GM19372 (cell line): ENCODE measurements at regions not wholly inside any gene's neighbourhood (a gene's known extent, or its start where the extent isn't known, plus 50 kb on each side); places are given as distances from the start of the nearest gene placed in this dataset.
"Not testable (repeated sequence)": the region's sequence is repeated elsewhere in the genome, so short reads cannot be mapped to it uniquely, and the experiment has no call there.

Source experiments
- ATAC-seq: cut with Tn5 transposase; IDR thresholded peaks from one replicate; pipeline ENCODE4 v1.9.1; 2021; ENCODE audit warnings: mild to moderate bottlenecking, low read depth, moderate library complexity; ENCODE audit not compliant: unreplicated experiment

- ATAC-seq, result no peak
Observed at GRCh38 chr5:165360366-165360765, 1854.9 kb downstream of the MAT2B start.

- no peak for ATAC-seq
Observed at GRCh38 chr5:165360784-165361542, 1855.5 kb downstream of the MAT2B start.

GRCh38 chr5:165370233-165370632 lies 1864.8 kb downstream of the MAT2B start:
- ATAC-seq, result no peak

DNA sequence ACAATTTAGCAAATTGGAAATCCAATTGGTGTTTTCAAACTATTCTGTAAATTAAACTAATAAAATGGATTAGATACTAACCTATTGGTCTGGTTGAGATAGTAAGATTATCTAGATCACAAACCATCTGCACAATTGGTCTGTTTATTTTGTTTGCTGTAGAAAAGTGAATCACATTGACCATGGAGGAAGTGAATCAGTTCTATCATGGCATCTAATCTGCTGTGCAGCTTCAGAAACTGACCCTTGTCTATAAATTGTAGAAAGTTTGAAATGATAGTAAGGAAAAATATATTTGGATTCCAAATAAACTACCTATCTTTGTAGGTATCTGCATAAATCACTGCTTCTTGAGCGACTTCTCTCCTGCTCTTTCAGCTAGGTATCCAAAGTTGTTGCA lies 1865.4 kb downstream of the MAT2B start:
- no peak for ATAC-seq

GRCh38 chr5:165375201-165375600 lies 1869.8 kb downstream of the MAT2B start:
- no peak for ATAC-seq

DNA sequence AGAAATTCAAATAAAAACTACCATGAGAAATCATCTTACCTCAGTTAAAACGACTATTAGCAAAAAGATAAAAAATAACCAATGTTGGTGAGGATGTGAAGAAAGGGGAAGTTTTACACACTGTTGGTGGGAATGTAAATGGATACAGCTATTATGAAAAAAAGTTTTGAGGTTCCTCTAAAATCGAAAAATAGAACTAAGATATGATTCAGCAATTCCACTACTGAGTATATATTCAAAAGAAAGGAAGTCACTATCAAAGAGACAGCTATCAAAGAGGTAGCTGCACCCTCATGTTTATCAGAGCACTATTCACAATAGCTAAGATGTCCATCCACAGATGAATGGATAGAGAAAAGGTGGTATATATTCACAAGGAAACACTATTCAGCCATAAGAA lies 1888.4 kb downstream of the MAT2B start:
- no peak for ATAC-seq

DNA sequence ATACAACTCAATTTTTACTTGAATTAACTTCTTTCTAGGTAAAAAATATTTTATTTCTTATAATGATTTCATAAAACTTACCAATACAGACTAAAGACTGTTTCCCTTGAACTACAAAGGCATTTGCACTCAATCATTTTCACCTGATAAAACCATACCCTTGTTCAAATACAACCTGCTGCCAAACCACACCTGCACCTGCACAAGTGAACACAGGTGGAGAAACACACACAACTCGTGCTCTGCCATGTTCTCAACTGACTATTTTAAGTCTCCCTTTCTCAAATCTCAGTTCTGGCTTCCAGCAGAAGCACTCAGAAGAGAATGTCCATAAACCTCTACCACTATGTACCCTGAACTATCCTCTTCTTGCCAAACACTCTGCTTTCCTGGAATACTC lies 1892.1 kb downstream of the MAT2B start:
- ATAC-seq, result no peak

- no peak for ATAC-seq
Observed at GRCh38 chr5:165400086-165400485, 1894.7 kb downstream of the MAT2B start.

DNA sequence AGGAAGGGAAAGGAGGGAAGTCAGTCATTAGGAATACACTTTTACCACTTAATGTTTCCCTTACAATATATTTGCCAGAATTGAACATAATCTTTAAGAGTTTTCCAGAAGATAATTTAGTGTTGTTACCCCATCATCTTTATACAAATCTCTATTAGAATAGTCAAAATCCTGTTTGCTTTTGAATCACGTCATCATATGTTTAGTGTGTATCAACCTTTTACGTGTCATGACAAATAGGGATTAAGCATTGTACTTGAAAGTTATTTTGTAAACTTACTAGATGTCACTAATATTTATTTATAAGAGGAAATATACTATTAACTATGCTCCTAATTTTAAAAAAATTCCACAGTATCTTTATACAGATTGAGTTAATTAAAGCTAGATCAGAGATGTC lies 1899.5 kb downstream of the MAT2B start:
- no peak for ATAC-seq

DNA sequence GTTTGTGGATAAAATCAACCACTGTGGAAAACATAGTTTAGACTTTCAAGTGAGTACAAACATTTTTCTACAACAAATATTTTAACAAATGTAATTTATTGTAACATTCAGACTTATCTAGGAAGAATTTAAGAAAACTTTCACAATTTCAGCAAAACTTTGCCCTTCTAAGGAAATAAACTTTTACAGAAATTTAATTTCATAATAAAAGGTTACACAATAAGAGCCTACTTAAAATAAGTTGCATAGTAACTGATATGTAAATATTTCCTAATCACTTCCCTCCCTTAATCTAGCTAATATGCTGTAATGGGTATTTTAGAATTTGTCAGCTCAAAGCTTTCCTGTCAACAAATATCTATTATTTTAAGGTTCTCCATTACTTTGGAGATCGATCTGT lies 1899.9 kb downstream of the MAT2B start:
- ATAC-seq, result no peak

GRCh38 chr5:165407352-165407751 lies 1901.9 kb downstream of the MAT2B start:
- ATAC-seq, result no peak

GRCh38 chr5:165410476-165410875 lies 1905.1 kb downstream of the MAT2B start:
- ATAC-seq, result no peak

DNA sequence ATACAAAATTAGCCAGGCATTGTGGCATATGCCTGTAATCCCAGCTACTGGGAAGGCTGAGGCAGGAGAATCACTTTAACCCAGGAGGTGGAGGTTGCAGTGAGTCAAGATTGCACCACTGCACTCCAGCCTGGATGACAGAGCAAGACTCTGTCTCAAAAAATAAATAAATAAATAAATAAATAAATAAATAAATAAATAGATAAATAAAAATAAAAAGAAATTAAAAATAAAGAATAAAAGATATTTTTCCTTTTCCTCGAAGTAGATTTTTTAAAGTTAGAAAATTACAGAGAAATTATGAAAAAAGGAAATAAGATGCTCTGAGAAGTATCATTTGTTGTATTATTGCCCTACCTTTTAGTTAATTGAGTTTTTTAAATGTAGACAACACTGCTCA lies 1906.1 kb downstream of the MAT2B start:
- not testable (repeated sequence) for ATAC-seq

- no peak for ATAC-seq
Observed at GRCh38 chr5:165420493-165420892, 1915.1 kb downstream of the MAT2B start.

- ATAC-seq, result no peak
Observed at GRCh38 chr5:165423697-165424299, 1918.4 kb downstream of the MAT2B start.

DNA sequence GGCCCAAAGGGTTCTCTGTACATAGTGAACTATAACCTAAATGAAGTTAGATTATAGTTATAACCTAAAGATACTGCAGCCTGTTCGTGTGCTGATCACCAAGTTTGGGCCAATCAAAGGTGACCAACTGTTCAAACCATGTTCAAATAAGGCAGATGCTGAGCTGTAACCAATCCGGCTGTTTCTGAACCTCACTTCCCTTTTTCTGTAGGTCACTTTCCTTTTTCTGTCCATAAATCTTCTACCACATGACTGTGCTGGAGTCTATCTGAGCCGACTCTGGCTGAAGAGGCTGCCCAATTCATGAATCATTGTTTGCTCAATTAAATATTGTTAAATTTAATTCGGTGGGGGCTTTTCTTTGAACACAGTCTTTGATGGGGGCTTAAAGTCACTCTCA lies 1920.2 kb downstream of the MAT2B start:
- ATAC-seq, result no peak

DNA sequence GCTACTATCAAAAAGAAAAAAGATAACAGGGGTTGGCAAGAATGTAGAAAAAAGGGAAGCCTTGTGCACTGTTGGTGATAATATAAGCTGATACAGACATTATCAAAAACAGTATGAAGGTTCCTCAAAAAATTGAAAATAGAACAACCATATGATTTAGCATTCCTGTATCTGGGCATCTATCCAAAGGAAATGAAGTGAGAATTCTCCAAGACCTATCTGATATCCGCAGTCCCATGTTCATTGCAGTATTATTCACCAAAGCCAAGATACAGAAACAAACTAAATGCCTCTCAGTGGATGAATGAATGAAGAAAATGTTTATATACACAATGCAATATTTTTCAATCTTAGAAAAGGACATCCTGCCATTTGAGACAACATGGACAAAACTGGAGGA lies 1943.3 kb downstream of the MAT2B start:
- ATAC-seq, result no peak

DNA sequence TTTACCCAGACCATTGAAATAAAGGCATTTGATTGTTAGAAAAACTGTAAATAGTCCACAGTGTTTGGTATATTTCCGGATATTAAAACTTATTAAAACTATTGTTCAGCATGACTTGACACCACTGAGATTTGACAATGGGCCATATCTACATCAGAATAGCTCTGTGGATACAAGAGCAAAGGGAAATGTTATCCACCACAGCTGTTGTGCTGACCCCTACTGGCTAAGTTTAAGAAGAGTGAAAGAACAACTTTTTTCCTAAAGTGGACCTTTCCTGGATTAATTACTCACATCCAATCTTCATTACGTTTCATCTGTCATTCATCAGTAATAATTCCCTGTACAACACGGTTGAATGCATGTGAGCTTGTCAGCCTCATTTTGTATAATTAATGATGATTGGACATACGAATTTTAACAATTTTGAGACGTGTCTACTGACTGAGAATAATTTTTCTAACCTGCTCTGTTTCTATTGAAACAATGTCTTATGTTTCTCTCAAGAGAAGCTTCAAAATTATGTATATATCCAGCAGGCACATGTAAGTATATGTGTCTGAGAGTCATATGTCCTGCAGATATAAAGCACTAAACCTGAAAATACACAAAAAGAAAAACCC lies 1952.6 kb downstream of the MAT2B start:
- ATAC-seq, result no peak

GRCh38 chr5:165459232-165459631 lies 1953.8 kb downstream of the MAT2B start:
- no peak for ATAC-seq

DNA sequence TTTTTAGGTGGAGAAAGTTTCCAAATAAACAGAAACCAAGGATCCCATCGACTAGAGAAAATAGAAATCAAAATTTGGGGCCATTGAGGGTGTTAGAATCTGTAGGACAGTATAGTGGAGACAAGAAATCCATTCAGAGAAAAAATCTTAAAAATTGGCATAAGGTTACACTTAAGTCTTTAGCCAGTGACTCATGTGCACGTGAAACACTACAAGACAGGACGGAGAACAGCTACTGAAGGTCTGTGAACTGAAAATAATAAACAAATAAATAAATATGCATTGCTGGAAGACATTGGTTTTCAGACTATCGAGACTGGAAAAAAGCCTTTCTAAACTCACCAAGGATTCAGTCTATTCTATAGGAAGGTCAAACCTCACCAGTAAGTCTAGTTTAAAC lies 1955.5 kb downstream of the MAT2B start:
- ATAC-seq, result no peak

- ATAC-seq, result no peak
Observed at GRCh38 chr5:165477546-165477945, 1972.1 kb downstream of the MAT2B start.

GRCh38 chr5:165495829-165496380 lies 1990.5 kb downstream of the MAT2B start:
- no peak for ATAC-seq
